ENCODE measurements at regions not wholly inside any gene's neighbourhood (a gene's known extent, or its start where the extent isn't known, plus 50 kb on each side); places are given as distances from the start of the nearest gene placed in this dataset.

DNA sequence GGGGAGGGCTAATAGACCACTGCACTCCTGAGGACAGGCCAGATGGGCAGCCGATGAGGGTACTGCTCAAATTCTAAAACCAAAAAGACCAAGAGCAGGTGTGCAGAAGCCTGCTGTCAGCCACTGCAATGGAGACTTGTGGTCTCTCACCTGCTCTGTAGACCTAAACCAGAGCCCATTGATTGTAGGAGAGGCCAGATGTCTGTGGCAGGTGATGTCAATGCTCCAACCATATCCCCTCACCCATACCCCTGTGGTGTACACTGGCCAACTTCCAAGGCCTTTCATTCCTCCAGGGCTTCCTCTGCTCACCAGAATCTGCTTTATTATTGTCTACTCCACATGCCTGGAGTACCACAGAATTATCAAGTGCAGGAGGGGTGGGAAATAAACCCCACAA is 116.9 kb upstream of the CHST15 start:
- TF ChIP-seq SUZ12 (IDR thresholded peaks at IDR 0.05; ENCODE audit: extremely low read depth, insufficient read depth, insufficient read length) (no peak), YY1 (IDR thresholded peaks at IDR 0.05; ENCODE audit: insufficient read depth, insufficient read length) (no peak), ZNF274 (IDR thresholded peaks at IDR 0.05; ENCODE audit: low read depth, low read length) (no peak)

Data from NT2/D1 (cell line).